CD4-positive, alpha-beta T cell treated with Interferon gamma for 1 hour (primary cell): ENCODE measurements at regions not wholly inside any gene's neighbourhood (a gene's known extent, or its start where the extent isn't known, plus 50 kb on each side); places are given as distances from the start of the nearest gene placed in this dataset.

Experiments used
- DNase-seq: peaks from one replicate; pipeline ENCODE4 v3.0.0-alpha.2; 2020

- DNase-seq = no peak
Observed at GRCh38 chr14:106874350-106874749, 1348.0 kb downstream of the TMEM121 start.

- DNase-seq = peak; percentile 45
Observed at GRCh38 chr14:106875503-106875902, 1349.1 kb downstream of the TMEM121 start.

- DNase-seq = no peak
Observed at GRCh38 chr14:106876711-106877110, 1350.3 kb downstream of the TMEM121 start.

- no peak for DNase-seq
Observed at GRCh38 chr14:106877517-106877916, 1351.1 kb downstream of the TMEM121 start.

- DNase-seq = peak; percentile 51
Observed at GRCh38 chr14:106879241-106879640, 1352.9 kb downstream of the TMEM121 start.

GRCh38 chr14:106883218-106883692, 1356.9 kb downstream of the TMEM121 start:
- peak; percentile 45 for DNase-seq
